PC-9 (cell line): ENCODE measurements at regions not wholly inside any gene's neighbourhood (a gene's known extent, or its start where the extent isn't known, plus 50 kb on each side); places are given as distances from the start of the nearest gene placed in this dataset.

Source experiments
- EZH2 ChIP-seq: fragments of 200-600 bp; sonication (generic); IDR thresholded peaks from 2 replicates; pipeline ENCODE4 v1.8.0; 2017; ENCODE audit warnings: antibody characterized with exemption, low read depth
- TF ChIP-seq, protein P1 (sequence below): fragments of 200-600 bp; sonication (generic); conservative IDR thresholded peaks from 2 replicates; pipeline ENCODE4 v1.6.1; 2017; ENCODE audit warnings: mixed run types, antibody characterized with exemption, mild to moderate bottlenecking, moderate library complexity

DNA sequence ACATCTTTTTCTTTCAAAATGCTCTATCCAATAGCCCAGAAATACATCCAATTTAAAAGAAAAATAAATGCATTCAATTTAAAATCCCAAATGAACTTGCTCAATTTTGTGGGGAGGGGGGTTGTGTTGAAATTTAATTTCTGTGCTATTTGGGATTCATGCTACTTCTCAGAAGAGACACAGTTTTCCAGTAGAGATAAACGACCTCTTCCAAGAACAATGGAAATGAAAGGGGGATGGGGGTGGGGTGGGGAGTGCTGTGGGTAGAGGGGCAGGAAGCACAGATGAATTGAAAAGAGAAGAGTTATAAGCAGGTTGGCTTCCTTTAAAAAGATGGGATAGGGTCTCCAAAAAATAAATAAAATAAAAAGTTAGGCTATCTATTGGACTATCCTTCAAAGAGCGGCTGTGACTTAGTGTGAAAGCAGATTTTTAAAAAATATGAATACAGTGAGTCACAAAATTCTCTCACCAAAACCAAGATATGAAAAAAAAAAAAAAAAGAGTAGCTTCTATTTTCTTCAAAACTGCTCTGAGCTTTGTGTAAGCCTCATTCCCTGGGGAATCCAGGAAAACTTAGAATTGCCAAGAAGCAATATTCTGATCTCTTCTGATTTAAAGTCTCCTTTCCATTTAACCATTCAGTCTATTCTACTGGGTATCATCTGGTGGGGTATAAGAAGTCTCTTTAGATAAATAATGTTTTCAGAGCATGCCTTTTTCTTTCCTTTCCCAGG is 324.3 kb downstream of the PTTG2 start:
- no peak for TF ChIP-seq EZH2
- TF ChIP-seq, protein P1, sequence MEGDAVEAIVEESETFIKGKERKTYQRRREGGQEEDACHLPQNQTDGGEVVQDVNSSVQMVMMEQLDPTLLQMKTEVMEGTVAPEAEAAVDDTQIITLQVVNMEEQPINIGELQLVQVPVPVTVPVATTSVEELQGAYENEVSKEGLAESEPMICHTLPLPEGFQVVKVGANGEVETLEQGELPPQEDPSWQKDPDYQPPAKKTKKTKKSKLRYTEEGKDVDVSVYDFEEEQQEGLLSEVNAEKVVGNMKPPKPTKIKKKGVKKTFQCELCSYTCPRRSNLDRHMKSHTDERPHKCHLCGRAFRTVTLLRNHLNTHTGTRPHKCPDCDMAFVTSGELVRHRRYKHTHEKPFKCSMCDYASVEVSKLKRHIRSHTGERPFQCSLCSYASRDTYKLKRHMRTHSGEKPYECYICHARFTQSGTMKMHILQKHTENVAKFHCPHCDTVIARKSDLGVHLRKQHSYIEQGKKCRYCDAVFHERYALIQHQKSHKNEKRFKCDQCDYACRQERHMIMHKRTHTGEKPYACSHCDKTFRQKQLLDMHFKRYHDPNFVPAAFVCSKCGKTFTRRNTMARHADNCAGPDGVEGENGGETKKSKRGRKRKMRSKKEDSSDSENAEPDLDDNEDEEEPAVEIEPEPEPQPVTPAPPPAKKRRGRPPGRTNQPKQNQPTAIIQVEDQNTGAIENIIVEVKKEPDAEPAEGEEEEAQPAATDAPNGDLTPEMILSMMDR = no peak
